HL-60 (cell line): ENCODE measurements at regions not wholly inside any gene's neighbourhood (a gene's known extent, or its start where the extent isn't known, plus 50 kb on each side); places are given as distances from the start of the nearest gene placed in this dataset.
"Not testable (repeated sequence)": the region's sequence is repeated elsewhere in the genome, so short reads cannot be mapped to it uniquely, and the experiment has no call there.

Source experiments
- CTCF ChIP-seq: IDR thresholded peaks from one replicate; pipeline ENCODE4 v1.5.1; 2011; ENCODE audit warnings: low read length, control low read depth, inconsistent platforms; ENCODE audit not compliant: insufficient read depth
- GABPA ChIP-seq: IDR thresholded peaks from 2 replicates; pipeline ENCODE4 v1.6.1; 2012; ENCODE audit warnings: low read depth

GRCh38 chr7:10501206-10501884 is 472.3 kb upstream of the PHF14 start:
- TF ChIP-seq CTCF, GABPA: not testable (repeated sequence)
